ENCODE measurements at regions not wholly inside any gene's neighbourhood (a gene's known extent, or its start where the extent isn't known, plus 50 kb on each side); places are given as distances from the start of the nearest gene placed in this dataset.

GRCh38 chr6:169989594-169989993 lies 238.2 kb downstream of the ERMARD start:
- no peak for DNase-seq

DNA sequence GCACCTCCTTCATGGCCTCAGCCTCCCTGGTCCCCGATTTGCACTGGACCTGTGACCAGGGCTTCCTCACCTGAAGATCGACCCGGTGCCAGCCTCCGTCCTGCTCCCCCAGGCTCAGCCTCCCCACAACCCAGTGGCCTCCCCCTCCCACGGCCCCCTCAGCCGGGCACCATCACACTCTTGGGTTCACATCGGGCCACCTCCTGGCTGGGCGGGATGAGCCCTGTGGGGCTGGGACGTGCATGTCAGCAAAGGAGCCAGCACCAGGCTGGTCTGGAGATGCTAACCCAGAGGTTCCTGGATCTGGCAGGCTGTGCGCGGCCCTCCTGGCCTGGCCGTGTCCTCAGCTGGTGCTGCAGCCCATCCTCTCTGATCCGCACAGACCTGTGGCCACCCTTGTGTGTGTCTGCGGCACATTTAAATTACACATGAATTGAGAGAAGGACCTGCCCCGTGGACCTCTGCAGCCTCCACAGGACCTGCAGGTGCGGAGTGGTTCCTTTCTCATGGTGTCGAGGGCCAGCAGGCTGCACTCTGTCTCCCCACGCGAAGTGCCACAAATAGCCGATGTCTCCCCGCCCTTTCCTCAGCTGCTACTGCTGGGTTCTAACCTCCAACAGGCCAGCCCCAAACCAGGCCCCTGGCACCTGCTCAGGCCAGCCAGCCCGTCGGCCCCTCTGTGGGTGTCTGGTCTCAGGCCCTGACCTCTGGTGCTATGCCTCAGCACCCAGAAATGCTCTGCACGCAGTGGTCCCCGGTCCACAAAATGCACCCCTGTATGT lies 237.5 kb downstream of the ERMARD start:
- no peak for DNase-seq

DNA sequence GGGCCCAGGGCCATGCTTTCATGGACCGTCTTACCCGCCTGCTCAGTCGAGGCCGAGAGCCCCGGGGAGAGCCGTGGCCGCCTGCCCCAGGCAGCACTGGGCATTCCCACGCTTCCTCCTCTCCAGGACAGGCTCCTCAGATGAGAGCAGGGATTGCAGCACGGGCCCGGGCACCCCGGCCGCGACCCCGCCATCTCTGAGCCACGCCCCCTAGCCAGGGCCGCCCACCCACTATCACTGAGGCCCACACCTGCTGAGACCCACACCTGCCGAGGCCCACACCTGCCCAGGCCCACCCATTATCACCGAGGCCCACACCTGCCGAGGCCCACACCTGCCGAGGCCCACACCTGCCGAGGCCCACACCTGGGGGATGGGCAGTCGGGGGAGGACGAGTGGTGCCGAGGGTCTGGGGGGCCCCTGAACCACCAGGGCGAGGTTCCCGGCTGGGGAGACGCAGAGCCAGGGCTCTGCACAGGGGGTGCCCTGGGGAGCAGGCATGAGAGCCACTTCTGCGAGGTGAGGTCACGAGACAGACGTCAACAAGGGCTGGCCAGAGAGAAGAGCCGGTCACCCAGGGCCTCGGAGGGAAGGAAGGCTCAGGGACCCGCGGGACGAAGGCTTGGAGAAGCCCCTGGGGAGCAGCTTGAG lies 235.6 kb downstream of the ERMARD start:
- DNase-seq: no peak

DNA sequence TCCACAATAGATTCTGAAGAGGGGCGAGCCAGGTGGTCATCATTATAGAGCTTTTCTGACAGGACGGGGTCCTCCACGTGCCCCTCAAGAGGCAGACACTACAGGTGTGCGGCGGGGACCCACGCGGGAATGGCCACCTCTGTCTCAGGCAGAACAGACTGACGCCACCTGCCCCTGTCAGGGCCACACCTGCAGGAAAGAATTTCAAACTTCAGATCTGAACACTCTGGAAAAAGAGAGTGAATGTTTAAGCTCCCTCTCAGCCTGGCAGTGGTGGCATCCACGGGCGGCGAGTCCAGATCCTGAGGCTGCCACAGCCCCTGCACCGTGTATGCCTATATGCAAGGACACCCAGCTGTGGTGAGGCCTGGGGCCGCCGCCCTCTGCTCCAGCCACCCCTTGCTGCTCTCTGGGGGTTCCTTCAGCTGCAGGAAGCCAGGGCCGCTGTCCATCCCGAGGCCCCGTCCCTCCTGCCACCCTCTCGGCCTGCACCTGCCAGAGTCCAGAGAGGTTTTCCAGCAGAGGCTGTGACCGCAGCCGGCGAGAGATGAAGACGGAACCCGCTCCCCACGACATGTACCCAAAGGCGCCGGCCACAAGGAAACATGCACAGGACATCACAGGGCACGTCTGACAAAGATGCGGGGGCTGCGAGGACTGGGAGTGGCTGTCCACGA lies 234.9 kb downstream of the ERMARD start:
- DNase-seq: no peak

- DNase-seq: no peak
Measured at GRCh38 chr6:169985121-169986015, 233.9 kb downstream of the ERMARD start.

DNA sequence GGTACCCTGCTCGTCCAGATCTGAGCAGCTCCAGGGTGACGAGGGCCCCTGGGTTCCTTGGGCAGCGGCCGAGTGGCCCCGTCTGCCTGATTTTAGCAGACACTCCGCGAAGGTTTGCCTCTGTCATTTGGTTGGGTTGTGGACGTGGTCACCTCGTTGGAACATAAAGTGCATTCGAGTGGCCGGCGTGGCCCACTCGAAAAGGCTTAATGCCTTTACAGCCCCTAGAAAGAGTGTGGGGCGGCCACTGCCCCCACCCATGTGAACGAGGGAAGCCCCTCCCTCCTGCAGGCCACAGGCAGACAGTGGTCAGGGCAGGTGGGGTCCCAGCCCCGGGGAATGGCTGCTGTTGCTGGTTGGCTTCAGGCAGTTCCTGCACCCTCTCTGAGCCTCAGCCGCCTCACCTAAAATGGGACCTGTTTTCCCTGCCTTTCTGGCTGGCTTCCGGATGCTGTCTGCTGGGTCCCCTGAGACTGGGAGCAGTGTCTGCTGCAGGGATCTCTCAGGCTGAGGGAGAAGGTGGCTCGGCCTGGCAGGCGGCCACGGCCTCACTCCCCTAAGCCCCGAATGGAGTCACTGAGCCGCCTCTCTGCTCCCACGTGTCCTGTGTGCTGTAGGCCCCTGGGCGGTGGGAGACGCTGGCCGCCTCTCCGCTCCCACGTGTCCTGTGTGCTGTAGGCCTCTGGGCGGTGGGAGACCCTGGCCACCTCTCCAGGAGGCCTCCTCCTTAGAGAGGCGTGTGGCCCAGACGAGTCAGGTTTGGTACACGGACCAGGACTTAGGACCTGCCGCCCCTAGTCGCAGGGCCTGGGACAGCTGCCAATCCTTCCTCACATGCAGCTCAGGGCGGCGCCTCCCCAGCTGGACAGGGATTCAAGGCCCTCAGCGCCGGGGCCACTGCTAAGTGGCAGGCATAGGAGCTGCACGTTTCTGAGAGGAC lies 233.0 kb downstream of the ERMARD start:
- no peak for DNase-seq

DNA sequence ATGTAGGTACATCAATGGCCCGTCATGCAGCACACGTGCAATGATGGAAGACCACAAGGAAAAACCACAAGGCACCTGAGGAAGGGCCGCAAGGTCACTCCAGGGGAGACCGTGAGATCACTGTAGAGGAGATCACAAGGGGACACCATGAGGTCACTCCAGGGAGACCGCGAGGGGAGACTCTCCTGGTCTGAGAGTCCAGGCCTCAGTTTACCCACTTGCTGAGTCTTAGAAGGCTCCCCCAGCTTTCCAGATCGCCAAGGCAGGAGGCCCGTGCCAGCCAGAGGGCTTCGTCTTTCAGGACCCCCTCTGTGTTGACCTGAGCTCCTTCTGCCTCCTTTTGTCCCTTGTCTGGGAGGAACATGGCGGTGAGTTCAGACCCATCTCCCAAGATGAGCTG lies 232.2 kb downstream of the ERMARD start:
- DNase-seq: no peak

DNA sequence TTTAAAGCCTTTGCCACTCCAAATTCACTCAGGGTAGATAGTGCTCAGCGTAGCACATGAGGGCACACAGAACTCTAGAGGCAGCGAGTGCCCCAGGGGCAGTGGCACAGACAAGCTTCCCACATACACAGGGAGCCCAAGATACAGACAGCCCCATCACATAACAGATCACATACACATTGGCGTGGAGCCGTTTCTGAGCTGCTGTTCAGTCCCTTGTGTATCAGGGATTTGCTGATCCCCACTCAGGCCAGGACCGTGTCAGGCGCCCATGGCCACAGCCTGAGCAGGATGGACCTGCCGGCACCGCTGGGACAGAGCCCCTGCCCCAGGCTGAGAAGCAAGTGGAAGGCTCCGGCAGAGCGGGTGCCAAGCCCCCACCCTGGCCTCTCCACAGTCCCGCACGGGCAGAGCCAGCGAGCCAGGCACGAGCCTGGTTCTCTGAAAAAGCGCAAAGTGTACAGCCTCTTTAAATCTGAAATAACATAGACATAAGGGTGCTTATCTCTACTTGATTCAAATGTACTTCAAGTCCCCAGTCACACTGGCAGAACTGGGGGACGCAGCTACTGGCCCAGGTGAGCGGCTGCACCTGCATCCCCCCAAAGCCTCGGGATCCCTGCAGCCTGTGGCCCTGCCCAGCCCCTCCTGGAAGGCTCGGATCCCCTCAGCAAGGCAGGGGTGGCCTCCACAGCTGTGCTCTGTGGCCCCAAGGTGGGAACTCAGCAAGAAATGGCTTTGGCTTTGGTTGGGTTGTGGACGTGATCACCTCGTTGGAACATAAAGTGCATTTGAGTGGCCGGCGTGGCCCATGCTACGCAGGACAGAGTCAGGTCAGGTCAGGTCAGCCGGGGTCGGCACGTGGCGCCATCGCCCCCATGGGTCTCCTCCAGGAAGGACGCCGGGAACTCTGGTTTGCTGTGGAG lies 231.3 kb downstream of the ERMARD start:
- DNase-seq: no peak

DNA sequence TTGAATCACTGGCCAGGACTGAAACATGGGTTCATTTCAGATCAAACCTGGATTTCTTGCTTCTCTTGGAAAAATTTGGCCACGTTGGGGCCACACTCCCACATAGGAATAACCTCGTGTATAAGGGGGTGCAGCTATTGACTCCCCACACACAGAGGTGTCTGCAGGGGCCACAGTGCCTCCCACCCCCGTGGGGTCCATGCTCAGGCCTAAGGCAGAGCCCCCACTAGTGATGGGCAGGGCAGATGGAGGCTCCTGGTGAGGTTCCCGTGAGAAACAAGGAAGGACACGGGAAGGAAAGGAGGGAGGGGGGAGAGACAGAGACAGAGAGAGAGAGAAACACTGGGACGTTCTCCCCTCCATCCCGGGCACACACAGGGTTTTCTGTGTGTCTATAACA lies 230.5 kb downstream of the ERMARD start:
- DNase-seq: no peak

DNA sequence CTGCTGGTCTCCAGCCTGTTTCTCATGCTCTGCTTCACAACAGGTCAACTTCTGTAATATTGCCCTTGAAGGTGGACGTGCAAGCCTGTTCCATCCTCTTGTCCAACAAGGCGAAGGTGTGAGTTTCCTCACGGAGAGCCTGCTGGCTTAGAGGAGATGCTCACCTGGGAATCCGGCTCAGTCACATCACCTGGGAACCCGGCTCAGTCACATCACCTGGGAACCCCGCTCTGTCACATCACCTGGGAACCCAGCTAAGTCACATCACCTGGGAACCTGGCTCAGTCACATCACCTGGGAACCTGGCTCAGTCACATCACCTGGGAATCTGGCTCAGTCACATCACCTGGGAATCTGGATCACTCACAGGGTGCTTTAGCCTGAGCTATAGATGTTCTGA lies 230.1 kb downstream of the ERMARD start:
- DNase-seq: no peak

DNA sequence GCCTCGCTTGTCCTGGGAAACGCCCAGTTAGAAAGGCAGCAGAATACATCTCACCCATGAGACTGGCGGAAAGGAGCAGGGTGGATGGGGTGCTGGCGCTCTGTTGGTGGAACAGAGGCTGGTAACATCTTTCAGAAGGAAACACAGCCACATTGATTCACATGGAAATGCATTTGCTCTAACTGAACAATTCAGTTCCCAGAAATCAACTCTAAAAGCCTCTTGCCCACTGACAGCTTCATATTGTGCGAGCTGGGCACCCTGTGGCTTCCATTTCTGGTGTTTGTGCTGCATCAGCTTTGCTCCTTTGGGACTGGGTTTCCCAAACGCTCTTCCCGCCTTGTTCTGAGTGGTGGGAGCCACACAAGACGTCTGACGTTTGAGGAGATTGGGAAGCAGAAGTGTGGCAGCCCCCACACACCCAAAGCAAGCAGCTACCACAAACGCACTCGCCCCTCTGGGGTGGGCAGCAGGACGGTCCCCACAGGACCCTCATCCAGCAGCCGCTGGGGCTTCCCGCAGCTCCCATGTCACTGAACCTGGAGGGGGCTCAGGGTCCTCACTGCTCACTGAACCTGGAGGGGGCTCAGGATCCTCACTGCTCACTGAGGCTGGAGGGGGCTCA lies 229.5 kb downstream of the ERMARD start:
- DNase-seq: no peak

- no peak for DNase-seq
Measured at GRCh38 chr6:169979873-169980432, 228.5 kb downstream of the ERMARD start.

DNA sequence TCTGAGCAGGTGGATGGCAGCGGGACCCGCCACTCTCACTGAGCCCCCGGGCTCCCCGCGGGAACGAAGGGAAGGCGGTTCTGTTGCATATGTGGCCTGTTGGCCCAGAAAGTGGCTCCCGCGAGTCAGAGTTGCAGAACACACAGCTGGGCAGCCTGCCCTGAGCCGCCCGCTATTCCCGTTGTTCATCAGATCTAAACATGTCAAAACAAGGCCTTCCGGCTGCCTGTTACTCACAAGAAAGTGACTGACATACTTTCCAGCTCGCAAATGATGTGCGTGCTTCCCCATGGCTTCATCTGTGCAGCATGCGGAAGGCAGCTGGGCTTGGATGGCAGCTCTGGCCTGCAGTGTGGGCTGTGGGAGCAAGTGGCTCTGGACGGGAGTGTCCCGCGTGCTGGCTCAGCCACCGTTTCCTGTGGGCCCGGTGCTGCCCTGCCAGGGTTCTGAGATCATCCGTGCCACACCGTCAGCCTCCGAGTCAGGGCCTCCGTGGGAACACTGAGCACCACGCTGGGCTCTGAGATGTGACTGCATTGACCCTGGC lies 227.3 kb downstream of the ERMARD start:
- DNase-seq: no peak

DNA sequence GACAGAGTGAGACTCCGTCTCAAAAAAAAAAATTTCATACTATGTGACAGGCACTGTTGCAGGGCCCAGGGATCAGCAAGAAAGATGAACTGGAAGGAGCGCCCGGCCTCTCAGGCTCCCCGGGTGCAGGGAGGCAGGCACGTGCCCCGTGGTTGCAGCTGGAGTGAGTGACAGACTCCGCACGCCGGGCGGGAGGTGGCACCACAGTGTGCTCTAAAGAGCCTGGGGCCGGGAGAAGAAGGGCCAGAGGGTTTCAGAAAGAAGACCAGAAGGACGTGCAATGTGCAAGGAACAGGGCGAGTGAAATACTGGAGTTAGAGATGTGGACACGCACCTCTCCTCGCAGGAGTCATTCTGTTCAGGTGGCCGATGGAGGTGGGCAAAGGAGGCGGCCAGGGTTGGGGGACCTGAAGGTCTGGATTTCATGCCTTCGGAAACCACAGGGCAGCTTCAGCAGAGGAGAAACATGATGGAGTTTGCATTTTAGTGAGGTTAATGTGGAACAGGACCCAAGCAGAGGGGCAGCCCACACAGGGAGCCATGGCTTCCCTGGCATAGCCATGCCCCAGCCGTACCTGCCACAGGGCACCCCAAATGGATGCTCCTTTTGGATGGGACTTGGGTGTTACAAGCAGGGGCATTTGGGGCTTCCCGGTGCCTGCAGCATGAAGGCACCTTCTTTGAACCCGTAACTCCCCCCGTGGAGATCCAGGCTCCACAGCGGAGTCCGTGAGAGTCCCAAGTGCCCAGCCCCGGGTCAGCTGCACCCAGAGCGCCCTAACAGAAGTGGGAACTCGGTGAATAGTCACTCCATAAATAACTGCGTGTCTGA lies 226.2 kb downstream of the ERMARD start:
- DNase-seq: no peak

GRCh38 chr6:169976301-169977081 lies 225.1 kb downstream of the ERMARD start:
- no peak for DNase-seq

GRCh38 chr6:169975701-169976100 lies 224.3 kb downstream of the ERMARD start:
- no peak for DNase-seq

- DNase-seq: no peak
Measured at GRCh38 chr6:169975286-169975685, 223.9 kb downstream of the ERMARD start.

GRCh38 chr6:169974663-169975062 lies 223.2 kb downstream of the ERMARD start:
- no peak for DNase-seq
